C1 segment of cervical spinal cord (tissue), 14 donors: ENCODE measurements at regions not wholly inside any gene's neighbourhood (a gene's known extent, or its start where the extent isn't known, plus 50 kb on each side); places are given as distances from the start of the nearest gene placed in this dataset.

Source experiments
- DNase-seq, 14 donors: peaks; one replicate each; lab custom pipeline; 2025; lab: John Stamatoyannopoulos, UW

- DNase-seq, result no peak
Measured at GRCh38 chr2:12282780-12283695, 433.7 kb upstream of the TRIB2 start.

- no peak for DNase-seq
Measured at GRCh38 chr2:12284037-12284436, 432.7 kb upstream of the TRIB2 start.

GRCh38 chr2:12284487-12284886 lies 432.2 kb upstream of the TRIB2 start:
- no peak for DNase-seq

GRCh38 chr2:12286347-12286746 lies 430.4 kb upstream of the TRIB2 start:
- no peak for DNase-seq

- DNase-seq, result no peak
Measured at GRCh38 chr2:12287220-12287751, 429.4 kb upstream of the TRIB2 start.

GRCh38 chr2:12288048-12288447 lies 428.7 kb upstream of the TRIB2 start:
- DNase-seq, result no peak

- no peak for DNase-seq
Measured at GRCh38 chr2:12289120-12289802, 427.5 kb upstream of the TRIB2 start.

GRCh38 chr2:12291303-12291702 lies 425.4 kb upstream of the TRIB2 start:
- DNase-seq, result no peak

- no peak for DNase-seq
Measured at GRCh38 chr2:12293874-12294273, 422.9 kb upstream of the TRIB2 start.

GRCh38 chr2:12295856-12296519 lies 420.7 kb upstream of the TRIB2 start:
- no peak for DNase-seq

GRCh38 chr2:12296915-12297314 lies 419.8 kb upstream of the TRIB2 start:
- DNase-seq, result no peak

- no peak for DNase-seq
Measured at GRCh38 chr2:12298352-12298751, 418.4 kb upstream of the TRIB2 start.

GRCh38 chr2:12299431-12299830 lies 417.3 kb upstream of the TRIB2 start:
- no peak for DNase-seq

- no peak for DNase-seq
Measured at GRCh38 chr2:12300019-12300602, 416.6 kb upstream of the TRIB2 start.

- no peak for DNase-seq
Measured at GRCh38 chr2:12300927-12301326, 415.8 kb upstream of the TRIB2 start.

- DNase-seq, result no peak
Measured at GRCh38 chr2:12302140-12302539, 414.6 kb upstream of the TRIB2 start.

GRCh38 chr2:12302691-12303090 lies 414.0 kb upstream of the TRIB2 start:
- DNase-seq, result no peak

GRCh38 chr2:12303181-12304030 lies 413.3 kb upstream of the TRIB2 start:
- DNase-seq, result no peak

GRCh38 chr2:12304564-12305171 lies 412.1 kb upstream of the TRIB2 start:
- no peak for DNase-seq

- DNase-seq, result no peak
Measured at GRCh38 chr2:12305931-12306330, 410.8 kb upstream of the TRIB2 start.
